GM23338 (cell line): ENCODE measurements at regions not wholly inside any gene's neighbourhood (a gene's known extent, or its start where the extent isn't known, plus 50 kb on each side); places are given as distances from the start of the nearest gene placed in this dataset.

ENCODE experiments used
- ATAC-seq: fragments of 200-7000 bp; cut with Tn5 transposase; 3 replicates; pipeline ENCODE4 v1.9.1; 2020
- DNase-seq: peaks from one replicate; pipeline ENCODE4 v3.0.0-alpha.2; 2015; ENCODE audit warnings: low spot score
- H2AFZ ChIP-seq: fragments of 200-600 bp; sonication (generic); 2 replicates; pipeline ENCODE4 v1.8.0; 2016; ENCODE audit warnings: antibody characterized with exemption, mild to moderate bottlenecking, moderate library complexity
- H3F3A ChIP-seq: fragments of 200-600 bp; sonication (generic); replicated peaks from 2 replicates; pipeline ENCODE4 v1.8.0; 2017; ENCODE audit warnings: antibody characterized with exemption, mixed run types, low read depth
- H3K27ac ChIP-seq: fragments of 200-600 bp; sonication (generic); 2 replicates; pipeline ENCODE4 v1.6.1; 2016; ENCODE audit warnings: low read depth
- H3K27me3 ChIP-seq: fragments of 200-600 bp; sonication (generic); 2 replicates; pipeline ENCODE4 v1.8.0; 2016; ENCODE audit warnings: mild to moderate bottlenecking, mixed run types, moderate library complexity; ENCODE audit not compliant: insufficient read depth
- H3K36me3 ChIP-seq: fragments of 200-600 bp; sonication (generic); 2 replicates; pipeline ENCODE4 v1.8.0; 2016; ENCODE audit warnings: mild to moderate bottlenecking; ENCODE audit not compliant: insufficient read depth
- H3K4me1 ChIP-seq: fragments of 200-600 bp; sonication (generic); 2 replicates; pipeline ENCODE4 v1.8.0; 2016; ENCODE audit warnings: mild to moderate bottlenecking, moderate library complexity; ENCODE audit not compliant: insufficient read depth
- H3K4me2 ChIP-seq: fragments of 200-600 bp; sonication (generic); 2 replicates; pipeline ENCODE4 v1.7.1; 2017; ENCODE audit warnings: mixed run types
- H3K4me3 ChIP-seq: fragments of 200-600 bp; sonication (generic); 2 replicates; pipeline ENCODE4 v1.6.1; 2016; ENCODE audit warnings: mixed run types
- H3K79me2 ChIP-seq: fragments of 200-600 bp; sonication (generic); replicated peaks from 2 replicates; pipeline ENCODE4 v1.8.0; 2017; ENCODE audit warnings: mild to moderate bottlenecking; ENCODE audit not compliant: insufficient read depth
- H3K9me2 ChIP-seq: fragments of 200-600 bp; sonication (generic); 2 replicates; pipeline ENCODE4 v1.8.0; 2017; ENCODE audit not compliant: insufficient read depth
- H4K20me1 ChIP-seq: fragments of 200-600 bp; sonication (generic); replicated peaks from 2 replicates; pipeline ENCODE4 v1.8.0; 2017; ENCODE audit warnings: mild to moderate bottlenecking; ENCODE audit not compliant: insufficient read depth
- H3K27ac Mint-ChIP-seq: 2 replicates; pipeline ENCODE4 v1.8.0; 2020; ENCODE audit warnings: inconsistent platforms, mild to moderate bottlenecking, moderate library complexity, mixed read lengths
- H3K27me3 Mint-ChIP-seq: 3 replicates; pipeline ENCODE4 v1.8.0; 2022; ENCODE audit warnings: low read depth, mild to moderate bottlenecking, moderate library complexity, mixed read lengths, inconsistent platforms; ENCODE audit not compliant: insufficient read depth, poor library complexity
- H3K36me3 Mint-ChIP-seq: 3 replicates; pipeline ENCODE4 v1.8.0; 2021; ENCODE audit warnings: low read depth, mild to moderate bottlenecking, inconsistent platforms, moderate library complexity, mixed read lengths
- H3K4me1 Mint-ChIP-seq: 3 replicates; pipeline ENCODE4 v1.8.0; 2020; ENCODE audit warnings: mild to moderate bottlenecking, inconsistent platforms, mixed read lengths
- H3K4me3 Mint-ChIP-seq: 3 replicates; pipeline ENCODE4 v1.8.0; 2021; ENCODE audit warnings: moderate library complexity, mild to moderate bottlenecking, inconsistent platforms, mixed read lengths
- H3K9me3 Mint-ChIP-seq: 3 replicates; pipeline ENCODE4 v1.8.0; 2020; ENCODE audit warnings: moderate library complexity, mild to moderate bottlenecking, inconsistent platforms, mixed read lengths
- CREB1 ChIP-seq: fragments of 250-450 bp; sonication (Bioruptor Pico); IDR thresholded peaks from 2 replicates; pipeline ENCODE4 v1.5.0; 2020; ENCODE audit warnings: low read depth, mild to moderate bottlenecking, moderate library complexity
- CTCF ChIP-seq, 2 experiments: fragments of 200-600 bp in 1 of 2; sonication (generic) in 1 of 2; conservative IDR thresholded peaks; 2 replicates each; pipeline versions ENCODE4 v1.5.1 to v1.6.1; 2016 to 2017; ENCODE audit warnings: antibody characterized with exemption in 2 of 2, low read depth in 2 of 2, mild to moderate bottlenecking in 2 of 2, moderate library complexity in 1 of 2
- ETS1 ChIP-seq: IDR thresholded peaks from 2 replicates; pipeline ENCODE4 v1.6.1; 2016; ENCODE audit warnings: antibody characterized with exemption
- EZH2 ChIP-seq: fragments of 200-600 bp; sonication (generic); IDR thresholded peaks from one replicate; pipeline ENCODE4 v1.8.0; 2017; ENCODE audit warnings: antibody characterized with exemption, mild to moderate bottlenecking, low read depth; ENCODE audit not compliant: unreplicated experiment
- EZH2phosphoT487 ChIP-seq: fragments of 200-600 bp; sonication (generic); IDR thresholded peaks from one replicate; pipeline ENCODE4 v1.8.1; 2018; ENCODE audit warnings: antibody characterized with exemption; ENCODE audit not compliant: unreplicated experiment
- JUNB ChIP-seq: IDR thresholded peaks from one replicate; pipeline ENCODE4 v1.6.1; 2016; ENCODE audit warnings: antibody characterized with exemption; ENCODE audit not compliant: unreplicated experiment
- NANOG ChIP-seq: IDR thresholded peaks from 2 replicates; pipeline ENCODE4 v1.6.1; 2016; ENCODE audit warnings: antibody characterized with exemption, borderline replicate concordance
- POLR2AphosphoS5 ChIP-seq: IDR thresholded peaks from 2 replicates; pipeline ENCODE4 v1.6.1; 2016; ENCODE audit warnings: antibody characterized with exemption, low read depth
- REST ChIP-seq: IDR thresholded peaks from one replicate; pipeline ENCODE4 v1.6.1; 2018; ENCODE audit warnings: antibody characterized with exemption; ENCODE audit not compliant: unreplicated experiment
- STAT1 ChIP-seq: IDR thresholded peaks from one replicate; pipeline ENCODE4 v1.6.1; 2016; ENCODE audit warnings: antibody characterized with exemption; ENCODE audit not compliant: unreplicated experiment
- ZNF114 ChIP-seq: fragments of 250-450 bp; sonication (Bioruptor Pico); IDR thresholded peaks from 2 replicates; pipeline ENCODE4 v1.5.0; 2020; ENCODE audit warnings: mild to moderate bottlenecking, moderate library complexity
- ZNF331 ChIP-seq: fragments of 250-450 bp; sonication (Bioruptor Pico); IDR thresholded peaks from 2 replicates; pipeline ENCODE4 v1.5.0; 2020; ENCODE audit warnings: low read depth, mild to moderate bottlenecking, moderate library complexity
- ZNF462 ChIP-seq: fragments of 250-450 bp; sonication (Bioruptor Pico); IDR thresholded peaks from 2 replicates; pipeline ENCODE4 v1.5.0; 2020; ENCODE audit warnings: mild to moderate bottlenecking, moderate library complexity

GRCh38 chr16:65641762-65642289 lies 520.0 kb upstream of the CDH11 start:
- no peak overlapping the region for H2AFZ ChIP-seq
- Mint-ChIP-seq H3K4me1 (no peaks in the 10 kb centered on the region), H3K4me3 (no peak overlapping the region), H3K36me3 (no peaks in the 10 kb centered on the region), H3K27ac (no peak overlapping the region), H3K9me3 (no peaks in the 10 kb centered on the region), H3K27me3 (peaks cover 4% of the 10 kb centered on the region)
- DNase-seq (no peak), ATAC-seq (no peak)
- no peak overlapping the region for H3K27ac ChIP-seq
- no peak overlapping the region for H3K4me3 ChIP-seq
- H3K36me3 ChIP-seq, result no peaks in the 10 kb centered on the region
- no peaks in the 10 kb centered on the region for H3K4me1 ChIP-seq
- H3K9me2 ChIP-seq, result peaks cover 12% of the 10 kb centered on the region; the same call in 1 of the 2 replicates
- no peaks in the 10 kb centered on the region for H4K20me1 ChIP-seq
- no peaks in the 10 kb centered on the region for H3K27me3 ChIP-seq
- TF ChIP-seq POLR2AphosphoS5, result no peak
- no peak for TF ChIP-seq CREB1
- no peak for TF ChIP-seq ZNF331
- TF ChIP-seq REST, result no peak
- TF ChIP-seq NANOG, result no peak
- no peak for TF ChIP-seq JUNB
- no peak for TF ChIP-seq ETS1
- no peak for TF ChIP-seq ZNF462 (CRISPR knock-in tag)
- no peak for TF ChIP-seq EZH2phosphoT487
- no peak for TF ChIP-seq CTCF (conservative IDR thresholded peaks at IDR 0.05; ENCODE audit: low read depth in 2 of 2)
- no peak for TF ChIP-seq EZH2
- no peak for TF ChIP-seq ZNF114 (CRISPR knock-in tag)
- TF ChIP-seq STAT1, result no peak
- H3K79me2 ChIP-seq, result no peaks in the 10 kb centered on the region
- H3K4me2 ChIP-seq, result no peak overlapping the region
- no peaks in the 10 kb centered on the region for H3F3A ChIP-seq
